Osteocyte (in vitro differentiated cells): ENCODE measurements at regions not wholly inside any gene's neighbourhood (a gene's known extent, or its start where the extent isn't known, plus 50 kb on each side); places are given as distances from the start of the nearest gene placed in this dataset.

Source experiments
- DNase-seq: peaks from one replicate; pipeline ENCODE4 v3.0.0; 2021; ENCODE audit warnings: mixed read lengths; ENCODE audit not compliant: unreplicated experiment; ENCODE audit errors: extremely low spot score
- H3K27ac Mint-ChIP-seq: one replicate; pipeline ENCODE4 v1.8.0; 2021; ENCODE audit warnings: mild to moderate bottlenecking, mixed read lengths; ENCODE audit not compliant: unreplicated experiment
- H3K27me3 Mint-ChIP-seq: one replicate; pipeline ENCODE4 v1.8.0; 2021; ENCODE audit warnings: mixed read lengths; ENCODE audit not compliant: unreplicated experiment
- H3K36me3 Mint-ChIP-seq: one replicate; pipeline ENCODE4 v1.8.0; 2021; ENCODE audit warnings: mixed read lengths; ENCODE audit not compliant: unreplicated experiment
- H3K4me1 Mint-ChIP-seq: one replicate; pipeline ENCODE4 v1.8.0; 2021; ENCODE audit warnings: mixed read lengths; ENCODE audit not compliant: unreplicated experiment
- H3K4me3 Mint-ChIP-seq: one replicate; pipeline ENCODE4 v1.8.0; 2021; ENCODE audit warnings: mild to moderate bottlenecking, moderate library complexity, mixed read lengths; ENCODE audit not compliant: unreplicated experiment
- H3K9me3 Mint-ChIP-seq: one replicate; pipeline ENCODE4 v1.8.0; 2021; ENCODE audit warnings: mixed read lengths; ENCODE audit not compliant: unreplicated experiment
- CTCF ChIP-seq: fragments of 200-600 bp; sonication (generic); IDR thresholded peaks from 2 replicates; pipeline ENCODE4 v1.5.0; 2021; ENCODE audit warnings: antibody characterized with exemption, mild to moderate bottlenecking, moderate library complexity

GRCh38 chr9:78807286-78807685 lies 510.4 kb downstream of the PSAT1 start:
- Mint-ChIP-seq H3K27ac (no peak overlapping the region), H3K4me3 (no peak overlapping the region), H3K4me1 (peaks cover 25% of the 10 kb centered on the region), H3K36me3 (no peaks in the 10 kb centered on the region), H3K27me3 (no peaks in the 10 kb centered on the region), H3K9me3 (no peaks in the 10 kb centered on the region)
- no peak for DNase-seq
- TF ChIP-seq CTCF, result no peak

GRCh38 chr9:78808048-78808447 lies 511.1 kb downstream of the PSAT1 start:
- H3K36me3 Mint-ChIP-seq, result no peaks in the 10 kb centered on the region
- no peak overlapping the region for H3K4me3 Mint-ChIP-seq
- DNase-seq, result no peak
- H3K27ac Mint-ChIP-seq, result no peak overlapping the region
- no peaks in the 10 kb centered on the region for H3K9me3 Mint-ChIP-seq
- H3K4me1 Mint-ChIP-seq, result peaks cover 25% of the 10 kb centered on the region
- no peaks in the 10 kb centered on the region for H3K27me3 Mint-ChIP-seq
- TF ChIP-seq CTCF, result no peak

- Mint-ChIP-seq H3K36me3 (no peaks in the 10 kb centered on the region), H3K9me3 (peaks cover 4% of the 10 kb centered on the region), H3K27me3 (no peaks in the 10 kb centered on the region), H3K4me3 (peak overlapping the region; percentile 4), H3K27ac (peak overlapping the region; percentile 61), H3K4me1 (peaks cover 18% of the 10 kb centered on the region)
- DNase-seq, result no peak
- TF ChIP-seq CTCF, result no peak
Measured at GRCh38 chr9:78811622-78812276, 514.8 kb downstream of the PSAT1 start.

- peaks cover 4% of the 10 kb centered on the region for H3K9me3 Mint-ChIP-seq
- no peaks in the 10 kb centered on the region for H3K27me3 Mint-ChIP-seq
- H3K27ac Mint-ChIP-seq, result no peak overlapping the region
- H3K4me3 Mint-ChIP-seq, result no peak overlapping the region
- peaks cover 10% of the 10 kb centered on the region for H3K4me1 Mint-ChIP-seq
- no peak for TF ChIP-seq CTCF
- no peak for DNase-seq
- H3K36me3 Mint-ChIP-seq, result no peaks in the 10 kb centered on the region
Measured at GRCh38 chr9:78812665-78813064, 515.7 kb downstream of the PSAT1 start.

- H3K9me3 Mint-ChIP-seq, result peaks cover 4% of the 10 kb centered on the region
- no peak overlapping the region for H3K27ac Mint-ChIP-seq
- no peak for DNase-seq
- peaks cover 10% of the 10 kb centered on the region for H3K4me1 Mint-ChIP-seq
- H3K36me3 Mint-ChIP-seq, result no peaks in the 10 kb centered on the region
- no peak overlapping the region for H3K4me3 Mint-ChIP-seq
- TF ChIP-seq CTCF, result no peak
- no peaks in the 10 kb centered on the region for H3K27me3 Mint-ChIP-seq
Measured at GRCh38 chr9:78813602-78814180, 516.8 kb downstream of the PSAT1 start.
